ENCODE measurements at regions not wholly inside any gene's neighbourhood (a gene's known extent, or its start where the extent isn't known, plus 50 kb on each side); places are given as distances from the start of the nearest gene placed in this dataset.

DNA sequence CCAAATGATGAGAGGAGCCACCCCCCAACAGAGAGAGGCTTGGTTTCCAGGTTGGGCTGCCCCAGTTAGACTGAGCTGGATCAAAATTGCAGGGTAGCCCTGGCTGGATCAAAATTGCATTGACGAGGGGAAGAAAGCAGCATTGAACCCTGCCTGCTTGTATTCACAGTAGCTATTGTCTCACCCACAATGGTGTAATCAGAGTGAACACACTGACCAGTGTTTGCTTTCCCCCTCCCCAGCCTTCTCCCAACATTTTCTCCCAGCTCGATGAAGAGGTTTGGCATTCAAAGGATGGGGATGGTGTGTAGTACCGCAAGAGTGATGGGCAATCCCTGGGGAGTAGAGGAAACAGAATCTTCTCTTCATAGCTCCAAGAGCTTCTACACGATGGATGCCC is 223.8 kb downstream of the ADAMTS9 start:
- TF ChIP-seq, protein P1, sequence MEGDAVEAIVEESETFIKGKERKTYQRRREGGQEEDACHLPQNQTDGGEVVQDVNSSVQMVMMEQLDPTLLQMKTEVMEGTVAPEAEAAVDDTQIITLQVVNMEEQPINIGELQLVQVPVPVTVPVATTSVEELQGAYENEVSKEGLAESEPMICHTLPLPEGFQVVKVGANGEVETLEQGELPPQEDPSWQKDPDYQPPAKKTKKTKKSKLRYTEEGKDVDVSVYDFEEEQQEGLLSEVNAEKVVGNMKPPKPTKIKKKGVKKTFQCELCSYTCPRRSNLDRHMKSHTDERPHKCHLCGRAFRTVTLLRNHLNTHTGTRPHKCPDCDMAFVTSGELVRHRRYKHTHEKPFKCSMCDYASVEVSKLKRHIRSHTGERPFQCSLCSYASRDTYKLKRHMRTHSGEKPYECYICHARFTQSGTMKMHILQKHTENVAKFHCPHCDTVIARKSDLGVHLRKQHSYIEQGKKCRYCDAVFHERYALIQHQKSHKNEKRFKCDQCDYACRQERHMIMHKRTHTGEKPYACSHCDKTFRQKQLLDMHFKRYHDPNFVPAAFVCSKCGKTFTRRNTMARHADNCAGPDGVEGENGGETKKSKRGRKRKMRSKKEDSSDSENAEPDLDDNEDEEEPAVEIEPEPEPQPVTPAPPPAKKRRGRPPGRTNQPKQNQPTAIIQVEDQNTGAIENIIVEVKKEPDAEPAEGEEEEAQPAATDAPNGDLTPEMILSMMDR (IDR thresholded peaks at IDR 0.05), result no peak
- TF ChIP-seq POLR2A (IDR thresholded peaks at IDR 0.05), result no peak
